ENCODE measurements at regions not wholly inside any gene's neighbourhood (a gene's known extent, or its start where the extent isn't known, plus 50 kb on each side); places are given as distances from the start of the nearest gene placed in this dataset.
"Not testable (repeated sequence)": the region's sequence is repeated elsewhere in the genome, so short reads cannot be mapped to it uniquely, and the experiment has no call there.

DNA sequence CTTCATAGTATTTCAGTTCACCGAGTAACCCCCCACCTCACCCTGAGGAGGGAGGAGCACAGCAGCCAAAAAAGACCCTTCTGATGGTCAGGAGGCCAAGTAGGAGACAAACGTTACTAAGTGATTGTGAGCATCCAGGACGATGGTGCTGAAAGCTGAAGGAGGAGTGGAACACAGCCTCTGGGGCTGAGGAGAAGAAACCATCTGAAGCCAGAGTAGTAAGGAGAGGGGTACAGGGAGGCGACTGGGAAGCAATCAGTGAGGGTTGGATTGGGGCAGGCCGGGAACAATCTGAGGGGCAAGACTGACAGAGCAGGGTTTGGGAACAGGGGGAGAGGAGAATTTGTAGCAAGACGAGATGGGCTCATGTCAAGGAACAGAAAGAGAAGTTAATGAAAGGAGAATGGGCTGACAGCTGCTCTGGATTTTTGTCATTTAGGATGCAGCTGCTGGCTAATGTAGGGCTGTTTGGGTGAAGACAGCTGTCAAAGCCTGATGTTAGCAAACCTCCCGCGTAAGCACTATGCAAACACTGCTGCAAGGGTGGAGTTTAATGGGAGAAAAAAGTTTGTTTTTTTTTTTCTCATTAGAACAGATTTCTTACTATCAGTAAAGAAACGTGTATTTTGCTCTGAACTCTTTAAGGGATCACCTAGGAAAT is 622.2 kb downstream of the EDEM1 start:
- no peak for DNase-seq (ENCODE audit: low spot score)
- in situ Hi-C loops (cut with HindIII; ENCODE audit: low sequenced_read_pairs), result no loop called here

DNA sequence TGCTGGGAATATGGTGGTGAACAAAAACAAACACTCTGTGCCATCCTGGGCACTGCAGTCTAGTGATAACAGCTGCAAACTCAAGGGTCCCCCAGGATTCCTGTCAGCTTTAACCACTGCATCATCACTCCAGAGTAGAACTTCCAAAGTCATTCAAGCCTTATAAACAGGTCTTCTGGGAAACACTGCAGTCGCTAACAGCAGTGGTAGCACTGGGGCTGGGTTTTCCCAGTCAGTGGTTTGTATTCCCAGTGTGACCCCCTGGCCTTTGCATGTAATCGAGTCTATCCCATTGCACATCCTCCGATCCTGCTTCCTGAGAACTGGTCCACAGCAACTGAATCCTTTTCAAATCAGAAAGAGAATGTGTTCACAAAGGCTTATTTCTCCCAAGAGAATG is 623.5 kb downstream of the EDEM1 start:
- DNase-seq (ENCODE audit: low spot score), result no peak
- in situ Hi-C loops (cut with HindIII; ENCODE audit: low sequenced_read_pairs), result no loop called here

- in situ Hi-C loops (cut with HindIII; ENCODE audit: low sequenced_read_pairs), result no loop called here
- DNase-seq (ENCODE audit: low spot score), result no peak
These were observed 626.0 kb downstream of the EDEM1 start for GRCh38 chr3:5813521-5813920.

- in situ Hi-C loops (cut with HindIII; ENCODE audit: low sequenced_read_pairs), result no loop called here
- DNase-seq (ENCODE audit: low spot score), result no peak
These were observed 635.3 kb downstream of the EDEM1 start for GRCh38 chr3:5822843-5823242.

GRCh38 chr3:5826467-5826866 is 639.0 kb downstream of the EDEM1 start:
- in situ Hi-C loops (cut with HindIII; ENCODE audit: low sequenced_read_pairs), result no loop called here
- DNase-seq (ENCODE audit: low spot score), result no peak

DNA sequence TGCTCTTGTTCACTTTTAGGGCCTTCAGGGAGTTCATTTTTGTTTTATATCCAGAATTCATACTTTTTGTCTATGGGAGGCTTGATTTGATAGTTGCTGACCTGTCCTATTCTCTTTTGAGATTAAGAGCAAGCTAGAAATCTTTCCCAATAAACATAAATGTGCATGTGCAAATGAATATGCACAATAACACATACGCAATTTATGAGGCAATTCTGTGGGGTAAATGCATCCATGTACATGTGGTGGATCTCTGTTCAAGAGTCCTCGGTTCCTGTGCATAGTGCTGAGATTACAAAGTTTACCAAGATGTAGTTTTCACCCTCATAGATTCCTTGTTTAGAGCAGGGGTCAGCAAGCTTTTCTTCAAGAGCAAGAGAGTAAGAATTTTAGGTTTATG is 640.7 kb downstream of the EDEM1 start:
- no peak for DNase-seq (ENCODE audit: low spot score)
- in situ Hi-C loops (cut with HindIII; ENCODE audit: low sequenced_read_pairs), result no loop called here

DNA sequence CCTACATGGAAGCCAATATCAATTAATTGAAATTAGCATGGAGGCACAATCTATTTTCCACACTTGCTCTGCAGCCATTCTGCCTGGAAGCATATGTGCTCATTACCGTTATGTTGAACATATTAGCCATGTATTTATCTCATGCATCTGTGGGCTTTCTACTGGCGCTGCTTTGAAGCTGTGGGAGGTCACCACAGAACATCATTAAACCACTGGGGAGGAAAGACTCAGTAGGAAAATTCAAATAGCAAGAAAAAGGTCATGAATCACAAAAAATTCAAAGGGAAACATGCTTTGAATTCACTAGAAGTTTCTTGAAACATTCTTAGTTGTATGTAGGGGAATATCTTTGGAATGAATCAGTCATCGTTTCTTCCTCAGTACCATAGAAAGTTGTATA is 652.5 kb downstream of the EDEM1 start:
- in situ Hi-C loops (cut with HindIII; ENCODE audit: low sequenced_read_pairs), result no loop called here
- no peak for DNase-seq (ENCODE audit: low spot score)

- in situ Hi-C loops (cut with HindIII; ENCODE audit: low sequenced_read_pairs), result no loop called here
- DNase-seq (ENCODE audit: low spot score), result no peak
These were observed 654.1 kb downstream of the EDEM1 start for GRCh38 chr3:5841599-5841998.

DNA sequence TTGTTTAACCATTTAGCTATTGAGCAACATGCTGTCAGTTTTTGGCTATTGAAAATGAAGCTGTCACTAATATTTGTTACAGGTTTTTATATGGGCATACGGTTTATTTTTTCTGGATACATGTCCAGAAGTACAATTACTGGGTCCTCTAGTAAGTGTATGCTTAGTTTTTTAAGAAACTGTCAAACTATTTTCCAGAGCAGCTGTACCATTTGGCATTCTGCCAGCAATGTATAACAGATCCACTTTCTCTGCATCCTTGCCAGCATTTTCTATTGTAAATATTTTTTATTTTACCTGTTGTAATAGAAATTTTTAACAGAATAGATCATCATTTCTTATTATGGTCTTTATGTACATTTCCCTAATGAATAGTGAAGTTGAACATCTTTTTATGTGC is 658.8 kb downstream of the EDEM1 start:
- in situ Hi-C loops (cut with HindIII; ENCODE audit: low sequenced_read_pairs), result no loop called here
- DNase-seq (ENCODE audit: low spot score), result no peak

DNA sequence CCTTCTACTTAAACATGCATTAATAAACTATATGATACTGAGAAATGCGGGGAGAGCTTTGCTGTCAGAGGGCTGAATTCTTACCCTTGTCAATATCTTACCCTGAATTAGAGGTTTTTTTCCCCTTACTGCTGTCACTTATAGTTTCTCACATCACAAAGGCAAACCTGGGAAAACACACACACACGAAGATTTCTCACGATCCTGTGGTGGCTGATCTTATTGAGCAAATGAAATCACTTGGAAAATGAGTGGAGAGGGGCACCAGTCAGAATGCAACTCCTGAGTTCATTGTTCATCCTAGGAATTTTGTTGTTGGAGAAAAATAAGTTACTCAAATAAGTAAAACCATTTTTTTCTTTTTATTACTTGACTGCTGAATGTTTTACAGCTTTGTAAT is 673.6 kb downstream of the EDEM1 start:
- in situ Hi-C loops (cut with HindIII; ENCODE audit: low sequenced_read_pairs), result no loop called here

DNA sequence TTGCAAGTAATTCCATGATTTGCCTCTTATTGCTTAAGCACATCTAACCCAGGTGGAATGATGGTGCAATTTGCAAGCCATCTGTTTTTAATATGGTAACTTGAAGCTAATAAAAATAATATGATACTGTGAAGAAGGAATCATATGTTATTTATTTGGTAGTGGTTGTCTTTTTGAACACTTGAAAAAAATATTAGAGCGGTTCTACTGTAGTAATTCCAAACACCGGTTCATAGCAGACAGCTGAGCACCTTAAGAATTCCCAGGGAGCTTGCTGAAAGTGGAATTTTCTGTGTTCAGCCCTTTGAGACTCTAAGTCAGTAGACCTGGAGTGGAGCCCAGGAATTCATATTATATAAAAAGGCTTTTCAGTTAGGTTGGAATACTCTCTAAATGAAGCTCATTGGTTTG is 687.4 kb downstream of the EDEM1 start:
- in situ Hi-C loops (cut with HindIII; ENCODE audit: low sequenced_read_pairs), result no loop called here
- DNase-seq (ENCODE audit: low spot score), result no peak

More for the DNA sequence above, 673.6 kb downstream of the EDEM1 start:
- DNase-seq (ENCODE audit: low spot score), result no peak

DNA sequence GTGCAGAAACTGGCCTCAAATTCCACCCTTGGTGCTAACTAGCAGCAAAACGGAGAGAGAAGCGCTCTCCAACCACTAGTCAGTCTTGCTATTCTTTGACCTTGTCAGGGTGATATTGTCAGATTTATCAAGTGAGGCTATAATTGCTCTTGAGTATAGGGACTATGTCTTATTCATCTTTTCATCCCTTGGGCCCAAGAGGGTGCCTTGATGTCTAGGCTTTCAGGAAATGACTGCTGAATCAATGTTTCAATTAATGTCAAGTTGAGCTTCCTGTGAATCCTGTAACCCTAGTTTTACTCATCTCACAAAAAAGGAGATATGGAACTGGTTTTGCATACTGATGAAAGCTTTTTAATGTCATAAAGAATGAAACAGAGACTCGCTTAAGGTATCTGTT is 701.3 kb downstream of the EDEM1 start:
- no peak for DNase-seq (ENCODE audit: low spot score)
- in situ Hi-C loops (cut with HindIII; ENCODE audit: low sequenced_read_pairs), result no loop called here

DNA sequence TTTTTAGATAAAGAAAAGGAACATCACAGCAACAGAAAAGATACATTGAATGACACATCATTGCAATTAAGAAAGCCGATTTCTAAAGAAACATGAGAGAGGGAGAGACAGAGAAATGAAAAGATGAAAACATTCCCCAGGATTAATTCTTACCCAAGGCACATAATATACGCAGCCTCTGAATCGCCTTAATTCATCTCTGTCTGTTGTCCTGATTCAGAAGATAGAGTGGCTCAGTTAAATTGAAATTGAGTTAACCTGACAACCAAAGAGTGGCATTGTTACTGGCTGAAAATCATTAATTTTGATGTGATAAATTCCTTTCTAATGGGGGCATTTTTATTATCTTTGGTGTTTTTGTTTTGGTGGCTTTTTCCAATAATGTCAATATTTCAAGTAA is 701.9 kb downstream of the EDEM1 start:
- no peak for DNase-seq (ENCODE audit: low spot score)
- in situ Hi-C loops (cut with HindIII; ENCODE audit: low sequenced_read_pairs), result no loop called here

DNA sequence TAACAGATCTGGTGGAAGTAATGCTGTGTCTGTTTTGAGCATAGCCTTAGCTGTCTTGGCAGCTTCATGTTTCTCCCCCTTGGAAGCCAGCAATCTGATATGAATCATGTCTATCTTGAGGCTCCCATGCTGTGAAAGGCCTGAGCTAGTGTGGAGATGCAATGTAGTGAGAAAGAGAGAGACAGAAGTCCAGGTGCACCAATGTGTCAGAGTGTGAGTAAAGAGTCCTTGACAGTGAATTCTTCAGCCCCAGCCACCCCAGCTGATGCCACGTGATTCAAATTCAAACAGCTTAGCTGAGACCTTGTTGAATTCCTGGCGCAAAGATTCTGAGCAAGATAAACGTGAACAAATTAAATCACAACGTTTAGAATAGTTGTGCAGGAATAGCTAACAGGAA is 704.2 kb downstream of the EDEM1 start:
- no peak for DNase-seq (ENCODE audit: low spot score)
- in situ Hi-C loops (cut with HindIII; ENCODE audit: low sequenced_read_pairs), result no loop called here

DNA sequence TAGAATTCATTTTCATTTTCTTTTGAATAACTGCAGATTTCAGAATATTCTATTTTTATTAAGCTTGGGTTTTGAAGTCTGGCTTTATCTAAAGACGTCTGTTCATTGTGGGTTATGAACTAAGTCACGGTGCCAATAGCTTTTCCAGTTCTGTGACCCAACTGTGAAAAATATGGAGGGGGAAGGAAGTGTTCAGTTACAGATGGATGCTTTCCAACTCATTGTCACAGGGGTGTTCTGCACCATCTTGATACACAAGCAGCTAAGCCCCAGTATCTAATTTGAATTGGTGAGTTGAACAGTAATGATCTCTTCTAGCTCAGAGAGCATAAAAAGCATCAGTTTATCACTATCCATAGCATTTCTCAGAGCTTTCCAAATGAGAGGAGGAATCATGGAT is 710.6 kb downstream of the EDEM1 start:
- no peak for DNase-seq (ENCODE audit: low spot score)
- in situ Hi-C loops (cut with HindIII; ENCODE audit: low sequenced_read_pairs), result no loop called here

DNA sequence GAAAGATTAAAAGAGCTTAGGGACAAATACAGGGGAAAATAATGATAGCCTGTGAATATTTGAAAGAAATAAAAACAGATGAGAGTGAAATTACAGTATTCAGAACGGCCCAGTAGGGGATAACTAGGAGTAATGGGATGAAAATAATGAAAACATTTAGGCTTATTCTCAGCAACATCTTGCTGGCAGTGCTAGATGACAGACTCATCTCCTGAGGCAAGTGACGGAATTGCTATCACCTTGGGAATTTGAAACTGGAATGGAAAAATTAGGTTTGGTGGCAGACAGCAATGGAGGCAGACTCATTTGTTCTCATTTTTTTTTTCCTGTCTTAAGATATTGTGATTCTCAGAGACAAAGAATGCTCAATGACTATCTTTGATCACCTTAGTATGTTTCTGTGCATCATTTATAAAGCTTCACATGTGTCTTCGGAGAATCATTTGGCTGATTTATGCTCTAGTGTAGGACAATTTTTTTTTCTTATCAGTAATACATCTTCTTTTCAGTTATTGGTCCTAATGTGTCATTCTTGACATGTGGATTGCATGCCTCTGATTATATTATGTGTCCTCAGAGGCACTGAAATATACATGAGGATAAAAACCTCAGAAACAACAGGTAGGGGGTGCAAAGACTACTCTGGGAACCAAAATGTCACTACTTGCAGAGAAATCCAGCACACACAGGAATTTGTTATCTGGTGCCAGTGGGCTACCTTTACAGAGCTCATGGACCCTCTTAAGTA is 711.7 kb downstream of the EDEM1 start:
- in situ Hi-C loops (cut with HindIII; ENCODE audit: low sequenced_read_pairs), result no loop called here
- DNase-seq (ENCODE audit: low spot score), result peak; percentile 3

GRCh38 chr3:5917932-5918331 is 730.4 kb downstream of the EDEM1 start:
- in situ Hi-C loops (cut with HindIII; ENCODE audit: low sequenced_read_pairs), result no loop called here
- DNase-seq (ENCODE audit: low spot score), result no peak

DNA sequence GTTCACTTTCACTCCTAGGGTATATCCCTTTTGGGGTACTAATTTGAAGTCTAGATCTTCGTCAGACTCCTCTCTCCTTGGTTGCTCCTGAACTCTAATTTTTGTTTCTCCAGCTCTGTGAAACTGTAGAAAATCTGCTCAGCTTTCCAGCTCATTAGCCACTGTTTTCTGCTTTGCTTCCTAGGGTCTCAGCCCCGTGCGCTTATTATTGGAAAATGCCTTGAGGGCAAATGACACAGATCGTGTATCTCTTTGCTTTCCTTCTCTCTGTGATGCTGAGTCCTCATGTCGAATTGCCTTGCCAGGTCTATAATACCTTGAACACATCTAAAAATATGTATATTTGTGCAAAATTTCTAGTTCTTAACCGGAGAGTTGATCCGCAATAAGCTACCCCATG is 731.1 kb downstream of the EDEM1 start:
- in situ Hi-C loops (cut with HindIII; ENCODE audit: low sequenced_read_pairs), result no loop called here
- no peak for DNase-seq (ENCODE audit: low spot score)

DNA sequence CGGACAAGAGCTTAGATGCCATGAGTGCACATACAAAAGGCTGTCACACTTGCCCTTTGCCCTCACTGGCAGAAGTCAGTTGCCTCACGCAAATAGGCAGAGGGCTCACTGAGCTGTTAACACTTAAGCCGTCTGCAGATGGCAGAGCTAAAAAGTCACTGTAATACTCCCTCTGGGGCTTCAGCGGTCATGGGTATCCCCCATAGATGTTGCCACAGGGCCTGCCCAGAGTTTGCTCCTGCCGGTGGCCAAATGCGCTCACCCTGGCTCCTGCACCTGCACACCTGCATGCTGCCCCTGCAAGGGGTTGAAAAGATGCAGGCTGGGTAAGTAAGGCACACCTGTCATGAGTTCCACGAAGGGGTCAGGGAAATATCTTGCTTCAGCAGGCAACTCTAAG is 741.5 kb downstream of the EDEM1 start:
- DNase-seq (ENCODE audit: low spot score), result no peak
- in situ Hi-C loops (cut with HindIII; ENCODE audit: low sequenced_read_pairs), result no loop called here

- DNase-seq (ENCODE audit: low spot score); in situ Hi-C loops (cut with HindIII; ENCODE audit: low sequenced_read_pairs): not testable (repeated sequence)
These were observed 756.6 kb downstream of the EDEM1 start for GRCh38 chr3:5944061-5944460.

GRCh38 chr3:5948084-5948483 is 760.6 kb downstream of the EDEM1 start:
- DNase-seq (ENCODE audit: low spot score), result no peak
- in situ Hi-C loops (cut with HindIII; ENCODE audit: low sequenced_read_pairs), result no loop called here

All from G401 (cell line).